ENCODE measurements at regions not wholly inside any gene's neighbourhood (a gene's known extent, or its start where the extent isn't known, plus 50 kb on each side); places are given as distances from the start of the nearest gene placed in this dataset.

DNA sequence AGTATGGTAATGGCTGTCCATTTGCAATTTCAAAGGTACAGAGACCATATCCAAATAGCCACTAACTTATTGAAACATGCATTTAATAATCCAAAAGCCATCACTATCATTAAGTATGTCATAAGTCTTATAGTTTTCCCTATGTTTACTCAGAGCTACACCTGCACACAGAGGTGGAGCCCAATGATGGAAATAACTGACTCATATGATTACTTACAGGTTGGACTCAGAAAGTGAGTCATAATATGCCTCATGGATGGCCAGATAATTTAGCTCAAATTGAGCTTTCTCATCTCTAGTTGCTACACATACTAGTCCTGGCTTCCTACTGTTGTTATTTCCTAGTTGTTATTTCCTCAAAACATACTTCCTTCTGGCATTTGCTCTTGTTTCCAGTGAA is 104.4 kb upstream of the KHDRBS2 start:
- H3K27ac ChIP-seq, result no peak overlapping the region
- TF ChIP-seq, protein P1, sequence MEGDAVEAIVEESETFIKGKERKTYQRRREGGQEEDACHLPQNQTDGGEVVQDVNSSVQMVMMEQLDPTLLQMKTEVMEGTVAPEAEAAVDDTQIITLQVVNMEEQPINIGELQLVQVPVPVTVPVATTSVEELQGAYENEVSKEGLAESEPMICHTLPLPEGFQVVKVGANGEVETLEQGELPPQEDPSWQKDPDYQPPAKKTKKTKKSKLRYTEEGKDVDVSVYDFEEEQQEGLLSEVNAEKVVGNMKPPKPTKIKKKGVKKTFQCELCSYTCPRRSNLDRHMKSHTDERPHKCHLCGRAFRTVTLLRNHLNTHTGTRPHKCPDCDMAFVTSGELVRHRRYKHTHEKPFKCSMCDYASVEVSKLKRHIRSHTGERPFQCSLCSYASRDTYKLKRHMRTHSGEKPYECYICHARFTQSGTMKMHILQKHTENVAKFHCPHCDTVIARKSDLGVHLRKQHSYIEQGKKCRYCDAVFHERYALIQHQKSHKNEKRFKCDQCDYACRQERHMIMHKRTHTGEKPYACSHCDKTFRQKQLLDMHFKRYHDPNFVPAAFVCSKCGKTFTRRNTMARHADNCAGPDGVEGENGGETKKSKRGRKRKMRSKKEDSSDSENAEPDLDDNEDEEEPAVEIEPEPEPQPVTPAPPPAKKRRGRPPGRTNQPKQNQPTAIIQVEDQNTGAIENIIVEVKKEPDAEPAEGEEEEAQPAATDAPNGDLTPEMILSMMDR (IDR thresholded peaks at IDR 0.05), result no peak
- no peak for TF ChIP-seq ZFX (IDR thresholded peaks at IDR 0.05; ENCODE audit: borderline replicate concordance)

DNA sequence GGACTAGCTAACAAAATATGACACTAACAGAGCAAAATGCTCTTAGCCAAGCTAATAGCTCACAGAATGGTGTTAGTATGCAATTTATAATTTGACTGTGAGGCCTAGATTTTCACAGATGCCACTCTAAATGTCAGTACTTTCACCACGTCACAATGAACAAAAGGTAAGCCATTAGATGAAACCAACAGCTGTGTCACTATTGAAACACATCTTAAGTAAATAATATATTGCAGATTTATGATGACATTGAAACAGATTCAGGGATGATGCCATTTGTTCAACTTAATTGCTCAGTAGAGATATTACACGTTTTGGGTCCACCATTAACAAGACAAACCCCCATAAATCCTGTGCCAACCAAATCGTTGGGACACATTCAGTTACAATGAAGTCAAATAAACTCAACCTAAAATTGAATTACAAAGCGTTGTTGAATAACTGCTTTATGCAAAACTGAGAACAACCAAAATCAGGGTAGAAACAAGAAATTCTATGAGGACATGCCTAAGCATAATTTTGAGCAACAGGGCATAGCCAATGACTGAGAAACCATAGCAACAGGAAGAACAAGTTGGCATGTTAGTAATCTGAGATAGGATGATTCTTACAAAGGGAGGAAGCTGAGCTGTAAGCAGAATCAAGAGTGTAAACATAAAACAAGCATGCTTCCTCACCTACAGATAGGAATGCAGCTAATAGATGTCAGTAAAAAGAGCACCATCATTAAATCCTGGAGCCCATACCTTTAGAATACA is 85.6 kb upstream of the KHDRBS2 start:
- TF ChIP-seq, protein P1 (IDR thresholded peaks at IDR 0.05), result no peak
- no peak for TF ChIP-seq ZFX (IDR thresholded peaks at IDR 0.05; ENCODE audit: borderline replicate concordance)
- H3K27ac ChIP-seq, result no peak overlapping the region

DNA sequence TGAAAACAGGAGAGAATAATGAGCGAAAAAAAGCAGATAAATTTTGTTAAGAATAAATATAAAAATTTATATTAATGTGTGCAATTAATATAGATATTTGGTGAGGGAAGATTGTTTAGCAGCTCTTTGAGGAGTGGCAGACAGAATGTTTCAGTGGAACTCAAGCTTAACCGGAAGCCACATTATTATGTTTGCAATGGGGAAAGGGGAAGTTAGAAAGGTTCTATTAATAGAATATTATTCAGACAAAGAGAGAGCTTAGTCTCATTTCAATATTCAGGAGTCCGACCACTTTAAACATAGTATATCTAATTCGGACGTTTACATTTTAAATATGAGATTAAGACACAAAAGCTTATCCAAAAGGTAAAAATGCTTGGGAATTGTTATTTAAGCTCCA is 81.6 kb upstream of the KHDRBS2 start:
- no peak overlapping the region for H3K27ac ChIP-seq
- TF ChIP-seq ZFX (IDR thresholded peaks at IDR 0.05; ENCODE audit: borderline replicate concordance), result no peak
- TF ChIP-seq, protein P1 (IDR thresholded peaks at IDR 0.05), result no peak

DNA sequence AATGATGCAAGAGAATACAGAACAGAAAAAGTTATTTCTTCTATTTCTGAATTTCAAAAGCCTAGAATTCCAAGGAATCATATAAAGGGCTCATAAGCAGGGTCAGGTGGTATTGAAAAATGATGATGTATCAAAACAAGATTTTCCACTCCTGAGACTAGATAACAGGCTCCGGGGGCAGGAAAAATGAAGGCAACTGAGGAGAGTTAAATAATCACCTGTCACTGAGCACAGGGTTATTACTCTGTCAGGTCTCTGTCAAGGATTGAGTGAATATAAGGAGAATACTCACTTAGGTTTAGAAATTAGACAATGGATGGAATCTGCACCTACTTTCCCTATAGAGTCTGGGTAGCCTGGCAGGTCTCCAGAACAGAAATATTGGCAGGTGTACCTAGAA is 76.1 kb upstream of the KHDRBS2 start:
- TF ChIP-seq ZFX (IDR thresholded peaks at IDR 0.05; ENCODE audit: borderline replicate concordance), result no peak
- TF ChIP-seq, protein P1 (IDR thresholded peaks at IDR 0.05), result no peak
- no peak overlapping the region for H3K27ac ChIP-seq

DNA sequence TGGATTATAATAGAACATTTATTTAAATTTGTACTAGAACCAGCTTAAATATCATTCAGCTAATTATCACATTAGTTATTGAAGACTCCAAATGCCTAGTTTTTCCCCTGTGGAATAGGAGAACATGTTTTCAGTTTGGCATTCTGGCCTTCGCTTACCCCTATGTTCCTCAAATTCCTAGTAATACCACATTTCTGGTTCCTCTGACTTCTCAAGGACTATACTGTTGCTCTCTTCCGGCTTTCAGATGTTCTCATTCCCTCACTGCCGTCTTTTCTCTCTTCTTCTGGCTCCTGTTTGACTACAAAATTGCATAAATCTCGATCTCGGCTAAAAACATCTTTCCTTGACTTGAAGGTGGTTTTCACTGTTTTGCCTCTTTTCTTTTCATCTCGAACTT is 71.8 kb upstream of the KHDRBS2 start:
- TF ChIP-seq, protein P1 (IDR thresholded peaks at IDR 0.05), result no peak
- TF ChIP-seq ZFX (IDR thresholded peaks at IDR 0.05; ENCODE audit: borderline replicate concordance), result no peak
- no peak overlapping the region for H3K27ac ChIP-seq

DNA sequence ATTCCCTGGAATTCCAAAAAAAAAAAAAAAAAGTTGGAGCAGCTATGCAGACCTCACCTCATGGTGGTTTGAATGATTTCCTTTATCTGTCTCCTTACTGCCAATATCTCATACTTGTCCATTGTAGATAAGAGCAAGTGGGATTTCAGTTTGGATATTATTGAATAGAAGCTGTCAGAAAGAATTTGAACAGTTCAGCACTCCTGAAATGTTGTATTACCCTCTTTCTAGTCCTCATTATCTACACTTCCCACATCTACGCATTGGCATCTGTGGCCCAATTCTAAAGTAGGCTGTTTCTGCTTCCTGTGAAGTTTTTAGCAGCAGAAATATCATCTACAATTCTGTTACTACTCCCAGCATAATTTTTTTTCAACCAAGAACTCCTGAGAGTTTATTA is 68.2 kb upstream of the KHDRBS2 start:
- H3K27ac ChIP-seq, result no peak overlapping the region
- TF ChIP-seq, protein P1 (IDR thresholded peaks at IDR 0.05), result no peak
- TF ChIP-seq ZFX (IDR thresholded peaks at IDR 0.05; ENCODE audit: borderline replicate concordance), result no peak

DNA sequence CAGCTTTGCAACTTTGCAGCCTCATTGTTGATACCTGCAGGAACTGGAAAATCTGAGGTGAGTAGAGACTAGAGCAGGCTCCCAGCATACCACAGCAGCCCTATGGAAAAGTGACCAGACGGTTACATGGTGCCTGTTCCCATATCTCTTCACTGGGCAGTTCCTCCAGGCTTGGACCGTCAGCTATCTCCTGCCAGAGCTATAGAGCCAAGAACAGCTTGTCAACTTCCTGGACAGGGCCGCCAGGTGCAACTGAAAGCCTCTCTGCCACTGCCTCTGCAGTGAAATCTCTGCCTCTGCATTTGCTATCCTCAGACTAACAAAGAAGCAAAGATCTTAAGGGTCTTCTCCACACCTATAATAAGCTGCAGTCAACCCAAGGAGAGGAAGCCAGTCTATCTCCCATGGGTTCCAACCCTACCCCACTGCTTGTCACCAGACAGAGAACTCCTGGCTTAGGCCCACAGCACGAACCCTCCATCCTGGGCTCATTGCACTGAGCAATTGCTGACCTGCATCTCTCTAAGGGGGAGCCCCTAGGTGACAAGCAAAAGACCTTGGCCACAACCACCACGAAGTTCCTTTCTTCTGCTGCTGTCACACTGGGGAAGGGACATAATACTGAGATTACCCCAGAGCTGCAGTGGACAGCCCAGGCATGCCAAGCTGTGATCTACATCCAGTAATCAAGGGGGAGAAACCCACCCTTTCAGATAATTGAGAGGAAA is 60.1 kb upstream of the KHDRBS2 start:
- no peak overlapping the region for H3K27ac ChIP-seq
- no peak for TF ChIP-seq ZFX (IDR thresholded peaks at IDR 0.05; ENCODE audit: borderline replicate concordance)
- TF ChIP-seq, protein P1 (IDR thresholded peaks at IDR 0.05), result no peak

All from 22Rv1 (cell line).